WTC11 (cell line): ENCODE measurements at regions not wholly inside any gene's neighbourhood (a gene's known extent, or its start where the extent isn't known, plus 50 kb on each side); places are given as distances from the start of the nearest gene placed in this dataset.

Experiments used
- ATAC-seq: fragments of 200-7000 bp; cut with Tn5 transposase; 2 replicates; pipeline ENCODE4 v1.10.0; 2021; ENCODE audit warnings: mild to moderate bottlenecking, moderate library complexity
- CTCF ChIA-PET: fragments of 300-600 bp; sonication (Branson Sonifier 250); formaldehyde crosslinking; loops from one replicate; lab custom pipeline; 2021; ENCODE audit warnings: antibody characterized with exemption; lab: Charles Lee
- POLR2A ChIA-PET: fragments of 350-600 bp; sonication (Branson Sonifier 250); formaldehyde crosslinking; loops from one replicate; lab custom pipeline; 2021; ENCODE audit warnings: antibody characterized with exemption; lab: Charles Lee
- DNase-seq: peaks from one replicate; pipeline ENCODE4 v3.0.0; 2021; ENCODE audit warnings: low spot score
- H3K27ac Mint-ChIP-seq: 2 replicates; pipeline ENCODE4 v1.8.0; 2021; ENCODE audit warnings: mixed read lengths
- H3K27me3 Mint-ChIP-seq: 2 replicates; pipeline ENCODE4 v1.8.0; 2021; ENCODE audit warnings: low read depth, mild to moderate bottlenecking, moderate library complexity, mixed read lengths
- H3K36me3 Mint-ChIP-seq: 2 replicates; pipeline ENCODE4 v1.8.0; 2021; ENCODE audit warnings: mixed read lengths
- H3K4me1 Mint-ChIP-seq: 2 replicates; pipeline ENCODE4 v1.8.0; 2022; ENCODE audit warnings: mixed read lengths
- H3K4me3 Mint-ChIP-seq: 2 replicates; pipeline ENCODE4 v1.8.0; 2021; ENCODE audit warnings: mild to moderate bottlenecking, moderate library complexity, mixed read lengths
- H3K9me3 Mint-ChIP-seq: 2 replicates; pipeline ENCODE4 v1.8.0; 2021; ENCODE audit warnings: mixed read lengths
- E2F4 ChIP-seq: sonication (generic); formaldehyde crosslinking; IDR thresholded peaks from 2 replicates; pipeline ENCODE4 v1.8.1; 2022; ENCODE audit warnings: low read depth, mild to moderate bottlenecking, moderate library complexity, missing genetic modification reagents, borderline replicate concordance
- ERG ChIP-seq: fragments of 250-450 bp; sonication (Bioruptor Pico); IDR thresholded peaks from 2 replicates; pipeline ENCODE4 v1.8.0; 2021; ENCODE audit warnings: mild to moderate bottlenecking
- ESRRA ChIP-seq: sonication (generic); formaldehyde crosslinking; IDR thresholded peaks from 2 replicates; pipeline ENCODE4 v1.8.1; 2022; ENCODE audit warnings: mild to moderate bottlenecking, missing genetic modification reagents, borderline replicate concordance
- HMGXB4 ChIP-seq: sonication (generic); formaldehyde crosslinking; IDR thresholded peaks from 2 replicates; pipeline ENCODE4 v1.8.1; 2023; ENCODE audit warnings: mild to moderate bottlenecking, moderate library complexity, missing genetic modification reagents
- JUN ChIP-seq: sonication (generic); formaldehyde crosslinking; IDR thresholded peaks from 2 replicates; pipeline ENCODE4 v1.8.0; 2023; ENCODE audit warnings: mild to moderate bottlenecking, missing genetic modification reagents
- NR1H2 ChIP-seq: sonication (generic); formaldehyde crosslinking; IDR thresholded peaks from 2 replicates; pipeline ENCODE4 v1.9.0; 2021; ENCODE audit warnings: mild to moderate bottlenecking, moderate library complexity, missing genetic modification reagents
- RORB ChIP-seq: fragments of 250-450 bp; sonication (Bioruptor Pico); IDR thresholded peaks from 2 replicates; pipeline ENCODE4 v1.9.0; 2021; ENCODE audit warnings: mild to moderate bottlenecking
- STAT6 ChIP-seq: sonication (generic); formaldehyde crosslinking; conservative IDR thresholded peaks from 2 replicates; pipeline ENCODE4 v1.8.1; 2023; ENCODE audit warnings: mild to moderate bottlenecking, low read depth, missing genetic modification reagents, moderate library complexity
- TEAD4 ChIP-seq: sonication (generic); formaldehyde crosslinking; IDR thresholded peaks from 2 replicates; pipeline ENCODE4 v1.8.0; 2022; ENCODE audit warnings: mild to moderate bottlenecking, missing genetic modification reagents
- ZNF121 ChIP-seq: sonication (generic); formaldehyde crosslinking; IDR thresholded peaks from 2 replicates; pipeline ENCODE4 v1.8.0; 2023; ENCODE audit warnings: missing genetic modification reagents
- ZNF232 ChIP-seq: sonication (generic); formaldehyde crosslinking; IDR thresholded peaks from 2 replicates; pipeline ENCODE4 v1.8.0; 2022; ENCODE audit warnings: mild to moderate bottlenecking, missing genetic modification reagents
- ZNF671 ChIP-seq: fragments of 250-450 bp; sonication (Bioruptor Pico); IDR thresholded peaks from 2 replicates; pipeline ENCODE4 v1.8.0; 2021; ENCODE audit warnings: mild to moderate bottlenecking
- TF ChIP-seq, protein P1 (sequence below): sonication (generic); formaldehyde crosslinking; IDR thresholded peaks from 2 replicates; pipeline ENCODE4 v1.8.1; 2022; ENCODE audit warnings: low read depth, missing genetic modification reagents, borderline replicate concordance
- TF ChIP-seq, protein P2 (sequence below): sonication (generic); formaldehyde crosslinking; IDR thresholded peaks from 2 replicates; pipeline ENCODE4 v1.8.1; 2023; ENCODE audit warnings: mild to moderate bottlenecking, missing genetic modification reagents, moderate library complexity
- TF ChIP-seq, protein P3 (sequence below): sonication (generic); formaldehyde crosslinking; IDR thresholded peaks from 2 replicates; pipeline ENCODE4 v1.8.0; 2023; ENCODE audit warnings: missing genetic modification reagents, mild to moderate bottlenecking, borderline replicate concordance
- TF ChIP-seq, protein P4 (sequence below): sonication (generic); formaldehyde crosslinking; IDR thresholded peaks from 2 replicates; pipeline ENCODE4 v1.8.1; 2022; ENCODE audit warnings: mild to moderate bottlenecking, moderate library complexity, missing genetic modification reagents

DNA sequence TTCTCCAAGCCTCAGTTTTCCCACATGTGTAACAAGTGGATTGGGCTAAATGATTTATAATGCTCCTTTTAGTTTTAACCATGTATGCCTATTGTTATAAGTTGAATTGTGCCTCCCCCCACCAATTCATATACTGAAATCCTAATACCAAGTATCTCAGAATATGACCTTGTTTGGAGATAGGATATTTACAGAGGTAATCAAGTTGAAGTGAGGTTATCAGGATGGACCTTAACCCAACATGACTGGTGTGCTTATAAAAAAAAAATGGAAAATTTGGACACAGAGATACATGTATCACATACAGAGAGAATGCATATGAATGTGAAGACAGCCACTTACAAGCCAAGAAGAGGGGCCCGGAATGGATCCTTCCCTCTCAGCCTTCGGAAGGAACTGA is 117.9 kb upstream of the HABP2 start:
- no peak overlapping the region for H3K27ac Mint-ChIP-seq
- peaks cover 26% of the 10 kb centered on the region for H3K9me3 Mint-ChIP-seq
- no peaks in the 10 kb centered on the region for H3K4me1 Mint-ChIP-seq
- POLR2A ChIA-PET, result no interaction called here
- DNase-seq (no peak), ATAC-seq (no peak)
- CTCF ChIA-PET, result no interaction called here
- H3K4me3 Mint-ChIP-seq, result no peak overlapping the region
- H3K36me3 Mint-ChIP-seq, result peaks cover 3% of the 10 kb centered on the region; the same call in 1 of the 2 replicates
- TF ChIP-seq ZNF121 (CRISPR knock-in tag) (no peak), RORB (CRISPR knock-in tag) (no peak), E2F4 (CRISPR knock-in tag) (no peak), JUN (CRISPR knock-in tag) (no peak), NR1H2 (CRISPR knock-in tag) (no peak), ZNF671 (CRISPR knock-in tag) (no peak), ERG (CRISPR knock-in tag) (no peak)
- TF ChIP-seq, protein P1, sequence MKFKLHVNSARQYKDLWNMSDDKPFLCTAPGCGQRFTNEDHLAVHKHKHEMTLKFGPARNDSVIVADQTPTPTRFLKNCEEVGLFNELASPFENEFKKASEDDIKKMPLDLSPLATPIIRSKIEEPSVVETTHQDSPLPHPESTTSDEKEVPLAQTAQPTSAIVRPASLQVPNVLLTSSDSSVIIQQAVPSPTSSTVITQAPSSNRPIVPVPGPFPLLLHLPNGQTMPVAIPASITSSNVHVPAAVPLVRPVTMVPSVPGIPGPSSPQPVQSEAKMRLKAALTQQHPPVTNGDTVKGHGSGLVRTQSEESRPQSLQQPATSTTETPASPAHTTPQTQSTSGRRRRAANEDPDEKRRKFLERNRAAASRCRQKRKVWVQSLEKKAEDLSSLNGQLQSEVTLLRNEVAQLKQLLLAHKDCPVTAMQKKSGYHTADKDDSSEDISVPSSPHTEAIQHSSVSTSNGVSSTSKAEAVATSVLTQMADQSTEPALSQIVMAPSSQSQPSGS (CRISPR knock-in tag), result no peak
- peaks cover 7% of the 10 kb centered on the region for H3K27me3 Mint-ChIP-seq

DNA sequence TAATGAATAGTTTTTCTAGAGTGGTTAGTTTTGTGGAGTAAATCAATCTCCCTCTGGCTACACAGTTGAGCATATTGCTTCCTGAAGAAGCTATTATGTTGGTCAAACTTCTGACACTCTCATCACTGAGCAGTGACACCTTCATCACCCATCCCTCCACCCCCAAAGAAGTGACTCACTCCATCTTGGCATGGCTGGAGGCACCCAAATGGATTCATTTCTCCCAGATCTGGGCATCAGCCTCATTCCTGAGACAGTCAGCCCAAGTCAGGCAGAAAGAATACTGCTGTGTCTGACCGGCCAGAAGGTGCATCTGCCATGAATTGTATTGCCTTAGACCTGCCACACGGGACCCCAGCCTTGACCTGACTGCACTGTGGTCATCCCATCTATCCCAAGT is 117.0 kb upstream of the HABP2 start:
- Mint-ChIP-seq H3K4me1 (no peaks in the 10 kb centered on the region), H3K27ac (no peak overlapping the region), H3K4me3 (no peak overlapping the region), H3K9me3 (peaks cover 19% of the 10 kb centered on the region), H3K27me3 (peaks cover 7% of the 10 kb centered on the region), H3K36me3 (no peaks in the 10 kb centered on the region)
- no peak for ATAC-seq
- DNase-seq, result no peak
- CTCF ChIA-PET, result interaction anchor here (1.0 kb wide), 1 partner anchor 128 kb away, joined by 4 read pairs; no protein-coding TSS in a partner anchor
- POLR2A ChIA-PET, result no interaction called here
- TF ChIP-seq NR1H2 (CRISPR knock-in tag) (no peak), TEAD4 (no peak), STAT6 (CRISPR knock-in tag) (no peak), ESRRA (CRISPR knock-in tag) (no peak), ZNF232 (CRISPR knock-in tag) (no peak), ERG (CRISPR knock-in tag) (no peak), HMGXB4 (CRISPR knock-in tag) (no peak)
- TF ChIP-seq, protein P2, sequence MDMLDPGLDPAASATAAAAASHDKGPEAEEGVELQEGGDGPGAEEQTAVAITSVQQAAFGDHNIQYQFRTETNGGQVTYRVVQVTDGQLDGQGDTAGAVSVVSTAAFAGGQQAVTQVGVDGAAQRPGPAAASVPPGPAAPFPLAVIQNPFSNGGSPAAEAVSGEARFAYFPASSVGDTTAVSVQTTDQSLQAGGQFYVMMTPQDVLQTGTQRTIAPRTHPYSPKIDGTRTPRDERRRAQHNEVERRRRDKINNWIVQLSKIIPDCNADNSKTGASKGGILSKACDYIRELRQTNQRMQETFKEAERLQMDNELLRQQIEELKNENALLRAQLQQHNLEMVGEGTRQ (CRISPR knock-in tag), result no peak
- TF ChIP-seq, protein P3, sequence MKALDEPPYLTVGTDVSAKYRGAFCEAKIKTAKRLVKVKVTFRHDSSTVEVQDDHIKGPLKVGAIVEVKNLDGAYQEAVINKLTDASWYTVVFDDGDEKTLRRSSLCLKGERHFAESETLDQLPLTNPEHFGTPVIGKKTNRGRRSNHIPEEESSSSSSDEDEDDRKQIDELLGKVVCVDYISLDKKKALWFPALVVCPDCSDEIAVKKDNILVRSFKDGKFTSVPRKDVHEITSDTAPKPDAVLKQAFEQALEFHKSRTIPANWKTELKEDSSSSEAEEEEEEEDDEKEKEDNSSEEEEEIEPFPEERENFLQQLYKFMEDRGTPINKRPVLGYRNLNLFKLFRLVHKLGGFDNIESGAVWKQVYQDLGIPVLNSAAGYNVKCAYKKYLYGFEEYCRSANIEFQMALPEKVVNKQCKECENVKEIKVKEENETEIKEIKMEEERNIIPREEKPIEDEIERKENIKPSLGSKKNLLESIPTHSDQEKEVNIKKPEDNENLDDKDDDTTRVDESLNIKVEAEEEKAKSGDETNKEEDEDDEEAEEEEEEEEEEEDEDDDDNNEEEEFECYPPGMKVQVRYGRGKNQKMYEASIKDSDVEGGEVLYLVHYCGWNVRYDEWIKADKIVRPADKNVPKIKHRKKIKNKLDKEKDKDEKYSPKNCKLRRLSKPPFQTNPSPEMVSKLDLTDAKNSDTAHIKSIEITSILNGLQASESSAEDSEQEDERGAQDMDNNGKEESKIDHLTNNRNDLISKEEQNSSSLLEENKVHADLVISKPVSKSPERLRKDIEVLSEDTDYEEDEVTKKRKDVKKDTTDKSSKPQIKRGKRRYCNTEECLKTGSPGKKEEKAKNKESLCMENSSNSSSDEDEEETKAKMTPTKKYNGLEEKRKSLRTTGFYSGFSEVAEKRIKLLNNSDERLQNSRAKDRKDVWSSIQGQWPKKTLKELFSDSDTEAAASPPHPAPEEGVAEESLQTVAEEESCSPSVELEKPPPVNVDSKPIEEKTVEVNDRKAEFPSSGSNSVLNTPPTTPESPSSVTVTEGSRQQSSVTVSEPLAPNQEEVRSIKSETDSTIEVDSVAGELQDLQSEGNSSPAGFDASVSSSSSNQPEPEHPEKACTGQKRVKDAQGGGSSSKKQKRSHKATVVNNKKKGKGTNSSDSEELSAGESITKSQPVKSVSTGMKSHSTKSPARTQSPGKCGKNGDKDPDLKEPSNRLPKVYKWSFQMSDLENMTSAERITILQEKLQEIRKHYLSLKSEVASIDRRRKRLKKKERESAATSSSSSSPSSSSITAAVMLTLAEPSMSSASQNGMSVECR (CRISPR knock-in tag), result no peak
- TF ChIP-seq, protein P4, sequence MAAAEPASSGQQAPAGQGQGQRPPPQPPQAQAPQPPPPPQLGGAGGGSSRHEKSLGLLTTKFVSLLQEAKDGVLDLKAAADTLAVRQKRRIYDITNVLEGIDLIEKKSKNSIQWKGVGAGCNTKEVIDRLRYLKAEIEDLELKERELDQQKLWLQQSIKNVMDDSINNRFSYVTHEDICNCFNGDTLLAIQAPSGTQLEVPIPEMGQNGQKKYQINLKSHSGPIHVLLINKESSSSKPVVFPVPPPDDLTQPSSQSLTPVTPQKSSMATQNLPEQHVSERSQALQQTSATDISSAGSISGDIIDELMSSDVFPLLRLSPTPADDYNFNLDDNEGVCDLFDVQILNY (CRISPR knock-in tag), result no peak
